GM21447 (cell line): ENCODE measurements at regions not wholly inside any gene's neighbourhood (a gene's known extent, or its start where the extent isn't known, plus 50 kb on each side); places are given as distances from the start of the nearest gene placed in this dataset.
"Not testable (repeated sequence)": the region's sequence is repeated elsewhere in the genome, so short reads cannot be mapped to it uniquely, and the experiment has no call there.

Experiments
- ATAC-seq: cut with Tn5 transposase; IDR thresholded peaks from one replicate; pipeline ENCODE4 v1.9.1; 2021; ENCODE audit not compliant: unreplicated experiment

DNA sequence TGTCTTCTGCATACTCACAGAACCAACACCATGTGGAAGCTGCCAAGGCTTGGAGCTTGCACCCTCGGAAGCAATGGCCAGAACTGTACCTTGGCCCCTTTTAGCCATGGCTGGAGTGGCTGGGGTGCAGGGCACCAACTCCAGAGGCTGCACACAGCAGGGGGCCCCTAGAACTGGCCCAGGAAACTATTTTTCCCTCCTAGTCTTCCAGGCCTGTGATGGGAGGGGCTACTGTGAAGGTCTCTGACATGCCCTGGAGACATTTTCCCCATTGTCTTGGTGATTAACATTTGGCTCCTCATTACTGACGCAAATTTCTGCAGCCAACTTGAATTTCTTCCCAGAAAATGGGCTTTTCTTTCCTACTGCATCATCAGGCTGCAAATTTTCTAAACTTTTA lies 248.6 kb upstream of the RHOBTB1 start:
- not testable (repeated sequence) for ATAC-seq

DNA sequence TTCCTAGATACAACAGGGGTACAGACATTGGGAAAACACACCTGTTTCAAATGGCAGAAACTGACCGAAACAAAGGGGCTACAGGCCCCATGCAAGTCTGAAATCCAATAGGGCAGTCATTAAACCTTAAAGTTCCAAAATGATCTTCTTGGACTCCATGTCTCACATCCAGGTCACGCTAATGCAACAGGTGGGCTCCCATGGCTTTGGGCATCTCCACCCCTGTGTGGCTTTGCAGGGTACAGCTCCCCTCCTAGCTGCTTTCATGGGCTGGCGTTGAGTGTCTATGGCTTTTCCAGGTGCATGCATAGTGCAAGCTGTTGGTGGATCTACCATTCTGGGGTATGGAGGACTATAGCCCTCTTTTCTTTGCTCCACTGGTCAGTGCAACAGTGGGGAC lies 248.1 kb upstream of the RHOBTB1 start:
- ATAC-seq = no peak

DNA sequence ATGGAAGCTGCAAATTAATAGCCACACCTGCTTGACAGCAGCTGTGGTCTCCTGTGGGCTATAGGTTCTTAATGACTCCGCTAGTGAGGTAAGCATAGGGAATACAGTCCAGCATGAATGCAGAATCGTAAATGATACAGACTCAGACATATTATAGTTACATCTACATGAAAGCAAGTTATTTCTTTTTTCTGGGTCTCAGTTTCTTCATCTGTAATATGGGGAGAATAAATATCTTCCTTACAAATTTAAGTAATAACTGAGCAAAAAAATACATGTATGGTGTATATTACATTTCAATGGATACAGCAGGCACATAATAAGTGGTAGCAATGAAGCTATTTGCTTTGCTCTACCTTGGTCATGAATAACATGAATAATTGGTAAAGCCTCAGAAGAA lies 245.9 kb upstream of the RHOBTB1 start:
- no peak for ATAC-seq

DNA sequence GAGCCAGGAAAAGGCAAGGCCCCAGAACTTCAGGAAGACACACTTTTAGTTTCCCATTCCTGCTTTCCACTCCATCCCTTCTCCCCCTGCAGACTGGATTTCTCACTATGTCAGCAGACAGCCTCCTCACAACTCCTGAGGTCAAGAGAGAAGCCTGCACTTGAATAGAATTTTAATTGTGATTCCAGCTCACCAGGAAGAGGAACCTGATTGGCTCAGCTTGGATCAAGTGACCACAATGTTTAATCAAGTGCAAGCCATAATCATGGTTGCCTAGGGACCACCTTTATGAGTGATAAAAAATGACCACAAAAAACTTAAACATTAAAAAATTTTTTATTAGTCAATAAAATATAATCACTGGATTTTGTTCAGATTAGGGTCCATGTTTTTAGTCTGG lies 244.7 kb upstream of the RHOBTB1 start:
- ATAC-seq = no peak

- no peak for ATAC-seq
Measured at GRCh38 chr10:61188101-61188500, 244.1 kb upstream of the RHOBTB1 start.

- ATAC-seq = no peak
Measured at GRCh38 chr10:61187601-61188000, 243.6 kb upstream of the RHOBTB1 start.

GRCh38 chr10:61186408-61186807 lies 242.4 kb upstream of the RHOBTB1 start:
- ATAC-seq = no peak

DNA sequence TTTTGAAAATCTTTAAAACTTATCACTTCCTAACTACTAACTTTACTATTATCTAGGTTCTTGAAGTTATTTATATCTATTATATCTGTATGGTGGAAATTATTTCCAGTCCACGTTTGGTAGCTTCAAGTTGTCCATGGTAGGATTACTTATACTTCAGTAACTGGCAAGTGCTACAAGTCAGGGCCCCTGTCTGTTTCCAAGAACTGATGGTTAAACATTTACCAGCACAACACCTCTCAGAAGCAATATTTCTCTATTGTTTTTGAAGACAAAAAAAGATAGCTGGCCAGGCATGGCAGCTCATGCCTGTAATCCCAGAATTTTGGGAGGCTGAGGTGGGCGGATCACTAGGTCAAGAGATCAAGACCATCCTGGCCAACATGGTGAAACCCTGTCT lies 240.4 kb upstream of the RHOBTB1 start:
- no peak for ATAC-seq

GRCh38 chr10:61183967-61184366 lies 240.0 kb upstream of the RHOBTB1 start:
- ATAC-seq = no peak

- ATAC-seq = no peak
Measured at GRCh38 chr10:61181832-61182231, 237.8 kb upstream of the RHOBTB1 start.

- no peak for ATAC-seq
Measured at GRCh38 chr10:61179771-61180170, 235.8 kb upstream of the RHOBTB1 start.

GRCh38 chr10:61176424-61176823 lies 232.4 kb upstream of the RHOBTB1 start:
- no peak for ATAC-seq

DNA sequence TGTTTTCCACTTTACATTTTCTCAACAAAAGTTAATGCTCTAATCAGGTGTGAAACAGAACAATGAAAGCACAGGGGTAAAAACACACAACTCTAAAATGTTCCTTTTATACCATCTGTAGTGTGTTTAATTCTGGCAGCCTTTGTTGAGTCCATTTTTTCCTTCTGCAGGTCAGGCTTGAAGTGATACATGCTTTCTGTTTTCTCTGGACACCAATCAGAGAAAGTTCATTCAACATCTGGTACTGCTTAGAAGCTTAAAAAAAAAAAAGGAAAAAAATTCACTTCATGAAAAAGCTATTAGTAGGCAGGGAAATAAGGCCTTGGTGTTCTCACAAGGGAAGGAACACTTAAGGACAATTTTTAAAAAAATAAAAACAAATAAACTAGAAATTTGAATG lies 231.3 kb upstream of the RHOBTB1 start:
- no peak for ATAC-seq

DNA sequence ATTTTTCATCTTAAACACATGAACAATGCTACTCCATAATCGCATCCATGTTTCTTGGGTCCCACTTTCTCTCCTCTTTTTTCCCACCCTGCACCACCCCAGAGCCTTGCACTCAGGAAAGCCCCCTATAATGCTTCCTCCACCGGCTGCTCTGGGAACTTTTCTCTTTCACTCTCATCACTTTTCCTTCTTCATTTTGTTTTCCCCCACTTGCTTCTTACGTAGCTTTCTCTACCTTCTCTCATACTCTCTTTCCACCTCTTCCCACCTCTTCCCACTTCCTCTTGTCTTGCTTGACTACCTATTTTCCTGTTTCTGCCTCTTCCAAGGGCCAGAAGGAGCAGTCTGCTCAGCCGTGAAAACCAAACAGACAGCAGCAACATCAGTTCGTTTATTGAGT lies 229.5 kb upstream of the RHOBTB1 start:
- no peak for ATAC-seq

- no peak for ATAC-seq
Measured at GRCh38 chr10:61172182-61172926, 228.4 kb upstream of the RHOBTB1 start.

DNA sequence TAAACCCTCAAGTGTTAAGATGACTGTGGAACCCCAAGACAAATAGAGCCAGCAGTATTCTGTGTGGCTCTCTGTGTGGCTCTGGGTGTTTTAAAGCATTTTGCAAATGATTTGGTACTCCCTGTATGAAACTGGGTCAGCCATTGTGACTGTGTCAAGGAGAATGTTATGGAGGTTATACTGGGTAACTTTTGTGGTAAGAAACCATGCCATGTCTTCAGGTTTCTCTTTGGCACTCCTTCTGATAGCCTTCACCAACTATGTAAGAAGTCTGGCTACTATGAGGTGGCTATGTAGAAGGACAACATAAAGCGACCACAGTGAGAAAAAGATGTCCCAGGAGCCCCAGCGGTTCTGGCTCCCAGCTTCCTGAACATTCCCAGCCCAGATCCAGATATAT lies 226.6 kb upstream of the RHOBTB1 start:
- ATAC-seq = no peak

- ATAC-seq = no peak
Measured at GRCh38 chr10:61169294-61169693, 225.3 kb upstream of the RHOBTB1 start.

GRCh38 chr10:61166489-61166888 lies 222.5 kb upstream of the RHOBTB1 start:
- ATAC-seq = no peak

DNA sequence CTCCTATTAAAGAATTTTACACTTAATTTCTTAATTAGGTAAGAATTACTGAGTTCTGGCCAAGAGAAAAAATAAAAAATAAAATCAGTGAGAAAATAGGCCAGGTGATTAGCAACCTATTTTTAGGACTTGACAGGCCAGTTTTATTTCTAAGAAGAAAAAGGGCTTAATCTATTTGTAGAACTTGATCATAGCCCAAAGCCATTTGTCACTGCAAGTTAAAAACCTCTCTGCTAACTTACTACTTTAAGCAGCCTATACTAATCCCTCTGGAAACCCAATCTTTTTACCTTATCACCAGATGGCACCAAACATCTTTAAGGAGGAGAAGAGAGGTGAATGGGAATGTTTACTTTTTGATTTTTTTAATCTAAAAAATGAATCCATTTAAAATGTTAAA lies 222.1 kb upstream of the RHOBTB1 start:
- ATAC-seq = no peak

- no peak for ATAC-seq
Measured at GRCh38 chr10:61164458-61165160, 220.6 kb upstream of the RHOBTB1 start.

GRCh38 chr10:61163403-61163802 lies 219.4 kb upstream of the RHOBTB1 start:
- ATAC-seq = no peak

GRCh38 chr10:61160253-61160652 lies 216.3 kb upstream of the RHOBTB1 start:
- ATAC-seq = no peak

DNA sequence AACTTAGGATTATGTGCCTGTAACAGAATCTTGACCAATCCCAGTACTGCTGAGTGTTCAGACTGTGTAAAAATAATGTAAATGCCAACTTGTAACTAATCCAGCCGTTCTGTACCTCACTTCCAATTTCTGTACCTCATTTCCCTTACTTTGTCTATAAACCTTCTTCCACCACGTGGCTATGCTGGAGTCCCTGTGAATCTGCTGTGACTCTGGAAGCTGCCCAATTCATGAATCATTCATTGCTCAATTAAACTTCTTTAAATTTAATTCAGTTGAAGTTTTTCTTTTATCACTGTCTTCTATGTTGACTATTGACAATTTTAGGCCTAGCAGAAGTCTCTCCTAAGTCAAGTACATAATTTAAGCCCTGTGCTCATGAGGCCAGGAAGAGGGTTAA lies 215.3 kb upstream of the RHOBTB1 start:
- ATAC-seq = no peak
